Left lung (tissue), 4 donors: ENCODE measurements at regions not wholly inside any gene's neighbourhood (a gene's known extent, or its start where the extent isn't known, plus 50 kb on each side); places are given as distances from the start of the nearest gene placed in this dataset.

Experiments
- ATAC-seq: fragments of 200-7000 bp; cut with Tn5 transposase; one replicate; pipeline ENCODE4 v1.9.1; 2020; ENCODE audit warnings: moderate library complexity
- DNase-seq, 4 donors: peaks; one replicate each; pipeline ENCODE4 v3.0.0-alpha.2; 2013 to 2020
- H3K27ac ChIP-seq, 2 donors: fragments of 200-600 bp; sonication (generic) in 1 of 2; one replicate each; pipeline versions ENCODE4 v1.5.0 to v1.8.0; 2020 to 2021
- H3K27me3 ChIP-seq, 2 donors: fragments of 200-600 bp; sonication (generic) in 1 of 2; one replicate each; pipeline versions ENCODE4 v1.5.0 to v1.8.0; 2020 to 2021
- H3K36me3 ChIP-seq, 2 donors: fragments of 200-600 bp; sonication (generic) in 1 of 2; one replicate each; pipeline versions ENCODE4 v1.5.0 to v1.8.0; 2020 to 2021
- H3K4me1 ChIP-seq, 2 donors: fragments of 200-600 bp; one replicate each; pipeline ENCODE4 v1.8.0; 2021
- H3K4me3 ChIP-seq, 2 donors: fragments of 200-600 bp; sonication (generic) in 1 of 2; one replicate each; pipeline versions ENCODE4 v1.5.0 to v1.8.0; 2020 to 2021; ENCODE audit warnings: mild to moderate bottlenecking in 1 of 2
- H3K9me3 ChIP-seq, 2 donors: fragments of 200-600 bp; sonication (generic) in 1 of 2; one replicate each; pipeline versions ENCODE4 v1.5.0 to v1.8.0; 2020 to 2021
- CTCF ChIP-seq, 2 donors: fragments of 200-600 bp; sonication (generic) in 1 of 2; IDR thresholded peaks; one replicate each; pipeline versions ENCODE4 v1.5.0 to v1.8.0; 2021; ENCODE audit warnings: antibody characterized with exemption in 2 of 2
- intact Hi-C, 2 donors: fragments of 100-400 bp; cut with DNase I; formaldehyde crosslinking; loops; one replicate each; pipeline versions ENCODE4 v1.11.2 to v1.14.2; 2022
- donor health status: DM: no; HTN: yes; CAD: no.
- donor health status: DM: no; HTN: no; CAD: no.

- intact Hi-C loops, result no loop called here
These were observed 370.2 kb upstream of the CNTN4 start for GRCh38 chr3:1728510-1728909.

GRCh38 chr3:1734494-1735122 is 364.1 kb upstream of the CNTN4 start:
- ATAC-seq (no peak), DNase-seq (no peak)
- Histone ChIP-seq H3K27ac (no peak overlapping the region), H3K4me1 (no peaks in the 10 kb centered on the region), H3K4me3 (no peak overlapping the region), H3K27me3 (no peaks in the 10 kb centered on the region), H3K36me3 (no peaks in the 10 kb centered on the region), H3K9me3 (peaks cover 0 to 19% of the 10 kb centered on the region in 2 donors)
- intact Hi-C loops, result no loop called here
- no peak for TF ChIP-seq CTCF (IDR thresholded peaks at IDR 0.05)

More at GRCh38 chr3:1728510-1728909, 370.2 kb upstream of the CNTN4 start:
- Histone ChIP-seq H3K27ac (no peak overlapping the region), H3K4me1 (no peaks in the 10 kb centered on the region), H3K9me3 (no peaks in the 10 kb centered on the region), H3K27me3 (no peaks in the 10 kb centered on the region), H3K36me3 (no peaks in the 10 kb centered on the region), H3K4me3 (no peak overlapping the region)
- no peak for ATAC-seq
- no peak for DNase-seq
- no peak for TF ChIP-seq CTCF (IDR thresholded peaks at IDR 0.05)

DNA sequence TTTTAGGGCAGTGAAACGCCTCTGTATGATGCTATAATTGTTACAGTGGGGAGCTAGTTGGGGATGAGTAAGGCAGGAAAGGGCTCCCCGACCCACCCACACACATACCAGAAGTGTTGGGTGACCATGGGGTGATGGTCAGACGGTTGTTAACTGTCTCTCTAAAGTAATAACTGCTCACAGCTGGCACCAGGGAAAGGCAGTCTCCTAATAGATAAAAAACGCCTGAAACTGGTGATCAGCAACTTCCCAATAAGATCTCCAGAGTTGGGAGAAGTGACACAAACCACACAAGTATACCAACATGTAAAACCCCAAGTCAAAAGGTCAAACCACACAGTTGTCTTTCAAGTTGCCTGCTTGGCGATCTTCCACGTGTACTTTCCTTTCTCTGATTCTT is 346.5 kb upstream of the CNTN4 start:
- intact Hi-C loops, result no loop called here
- peaks cover 0 to 34% of the 10 kb centered on the region in 2 donors for H3K9me3 ChIP-seq
- no peak overlapping the region for H3K27ac ChIP-seq

DNA sequence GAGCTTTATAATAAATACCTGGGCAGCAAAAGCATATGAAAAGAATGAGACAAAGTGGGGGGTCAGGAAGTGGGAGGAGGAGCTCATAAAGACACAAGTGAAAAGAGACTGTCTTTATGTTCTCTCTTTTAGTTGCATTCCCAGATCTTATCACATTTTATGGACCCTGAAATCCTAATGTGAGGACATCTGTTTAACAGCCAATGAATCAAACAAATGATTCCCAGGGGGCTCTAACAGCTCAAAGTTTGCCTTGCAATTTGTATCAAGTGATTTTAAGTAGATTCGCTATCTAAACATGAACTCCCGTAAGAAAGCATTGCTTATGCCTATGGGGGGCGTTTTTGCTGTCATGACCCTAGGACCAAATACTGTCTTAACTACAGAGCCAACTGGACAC is 332.3 kb upstream of the CNTN4 start:
- no peak for DNase-seq
- H3K4me3 ChIP-seq, result no peak overlapping the region

More for the DNA sequence above, 346.5 kb upstream of the CNTN4 start:
- ATAC-seq, result no peak
- Histone ChIP-seq H3K4me1 (no peaks in the 10 kb centered on the region), H3K27me3 (no peaks in the 10 kb centered on the region), H3K36me3 (no peaks in the 10 kb centered on the region), H3K4me3 (no peak overlapping the region)
- no peak for DNase-seq
- TF ChIP-seq CTCF (IDR thresholded peaks at IDR 0.05), result no peak

DNA sequence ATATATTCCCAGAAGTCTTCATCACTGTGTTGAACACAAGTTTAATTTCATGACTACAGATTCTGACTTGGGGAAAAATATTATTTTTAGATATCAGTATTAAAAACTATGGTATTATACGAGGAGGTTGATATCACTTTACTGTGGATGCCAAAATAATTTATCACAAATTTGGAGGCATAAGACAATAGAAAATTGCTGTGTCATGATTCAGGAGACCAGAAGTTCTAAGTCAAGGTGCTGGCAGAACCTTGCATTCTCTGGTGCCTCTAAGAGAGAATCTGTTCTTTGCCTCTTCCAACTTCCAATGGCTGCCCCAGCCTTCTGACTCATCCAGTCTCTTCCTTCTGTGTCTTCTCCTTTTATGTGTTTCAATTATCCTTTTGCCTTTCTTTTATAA is 325.0 kb upstream of the CNTN4 start:
- H3K36me3 ChIP-seq, result no peaks in the 10 kb centered on the region
- intact Hi-C loops, result no loop called here
- ATAC-seq (no peak), DNase-seq (no peak)
- H3K27ac ChIP-seq, result no peak overlapping the region
- no peaks in the 10 kb centered on the region for H3K4me1 ChIP-seq
- H3K27me3 ChIP-seq, result no peaks in the 10 kb centered on the region
- TF ChIP-seq CTCF (IDR thresholded peaks at IDR 0.05), result no peak
- peaks cover 0 to 6% of the 10 kb centered on the region in 2 donors for H3K9me3 ChIP-seq
- no peak overlapping the region for H3K4me3 ChIP-seq

More for the DNA sequence above, 332.3 kb upstream of the CNTN4 start:
- Histone ChIP-seq H3K36me3 (no peaks in the 10 kb centered on the region), H3K9me3 (no peaks in the 10 kb centered on the region), H3K27ac (no peak overlapping the region), H3K27me3 (no peaks in the 10 kb centered on the region), H3K4me1 (no peaks in the 10 kb centered on the region)
- no peak for TF ChIP-seq CTCF (IDR thresholded peaks at IDR 0.05)
- no peak for ATAC-seq
- intact Hi-C loops, result no loop called here
